GM19467 (cell line): ENCODE measurements at regions not wholly inside any gene's neighbourhood (a gene's known extent, or its start where the extent isn't known, plus 50 kb on each side); places are given as distances from the start of the nearest gene placed in this dataset.

Source experiments
- ATAC-seq: cut with Tn5 transposase; IDR thresholded peaks from one replicate; pipeline ENCODE4 v1.9.1; 2021; ENCODE audit warnings: mild to moderate bottlenecking, moderate library complexity; ENCODE audit not compliant: unreplicated experiment

DNA sequence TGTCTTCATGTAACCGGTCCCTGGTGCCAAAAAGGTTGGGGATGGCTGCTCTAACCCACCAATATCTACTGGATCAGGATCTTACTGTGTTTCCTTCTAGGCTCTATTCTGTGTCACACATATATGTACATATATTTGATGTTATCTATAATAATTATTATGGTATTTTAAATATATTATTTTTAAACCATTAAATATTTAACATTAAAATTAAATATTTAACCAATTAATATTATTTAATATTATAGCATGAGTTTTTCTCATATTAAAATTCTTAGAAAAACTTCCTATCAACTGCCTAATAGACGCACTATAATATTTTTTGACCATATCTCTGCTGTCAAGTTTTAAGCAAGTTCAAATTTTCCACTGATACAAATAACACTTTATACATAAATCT, 196.9 kb upstream of the PLET1 start:
- no peak for ATAC-seq

DNA sequence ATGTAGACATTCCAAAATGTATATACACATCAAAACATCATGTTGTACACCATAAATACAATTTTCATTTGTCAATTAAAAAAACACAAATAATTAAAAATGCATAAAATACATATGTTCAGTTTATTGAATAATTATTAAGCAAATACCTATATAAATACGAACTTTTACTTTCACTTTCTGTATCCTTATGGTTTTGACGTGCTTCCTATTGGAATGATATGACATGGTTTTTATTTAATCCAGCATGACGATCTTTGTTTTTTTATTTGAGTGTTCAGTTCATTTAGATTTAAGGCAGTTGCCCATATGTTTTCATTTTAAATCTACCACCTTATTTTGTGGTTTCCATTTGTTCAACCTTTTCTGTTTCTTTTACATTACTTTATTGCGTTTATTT, 198.3 kb upstream of the PLET1 start:
- ATAC-seq = no peak

DNA sequence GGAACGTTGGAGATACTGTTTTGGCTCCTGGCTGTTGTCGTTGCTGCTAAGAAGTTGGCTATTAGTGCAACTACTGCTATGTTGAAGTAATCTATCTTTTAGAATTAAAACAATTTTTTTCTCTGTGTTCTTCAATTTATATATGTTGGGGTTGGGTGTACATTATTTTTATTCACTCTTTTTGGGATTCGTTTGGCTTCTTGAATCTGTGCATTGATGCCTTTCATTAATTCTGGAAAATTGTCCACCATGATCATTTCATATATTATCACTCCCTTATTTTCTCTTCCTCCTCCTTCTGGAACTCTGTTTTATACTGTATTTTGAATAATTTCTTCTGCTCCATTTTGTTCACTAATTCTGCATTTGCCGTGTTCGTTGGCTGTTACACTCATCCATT, 199.5 kb upstream of the PLET1 start:
- no peak for ATAC-seq

DNA sequence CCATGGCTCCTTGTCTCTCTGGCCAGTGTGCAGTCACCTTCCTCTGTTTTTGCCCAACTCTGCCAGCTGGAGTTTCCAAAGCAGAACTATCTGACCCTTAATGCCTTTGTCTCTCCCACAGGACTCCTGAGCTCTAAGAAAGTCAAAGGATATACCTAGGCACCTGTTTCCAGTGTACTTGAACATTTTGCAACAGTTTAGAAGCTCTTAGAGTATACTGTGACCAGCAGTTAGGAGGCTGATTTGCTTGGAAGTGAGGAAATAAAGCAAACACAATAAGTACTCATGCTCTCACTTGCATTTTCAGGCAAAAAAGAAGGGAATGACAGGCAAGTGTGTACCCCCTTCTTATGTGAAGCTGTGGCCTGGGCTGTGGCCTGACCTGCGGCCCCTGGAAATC, 204.3 kb upstream of the PLET1 start:
- ATAC-seq = no peak

DNA sequence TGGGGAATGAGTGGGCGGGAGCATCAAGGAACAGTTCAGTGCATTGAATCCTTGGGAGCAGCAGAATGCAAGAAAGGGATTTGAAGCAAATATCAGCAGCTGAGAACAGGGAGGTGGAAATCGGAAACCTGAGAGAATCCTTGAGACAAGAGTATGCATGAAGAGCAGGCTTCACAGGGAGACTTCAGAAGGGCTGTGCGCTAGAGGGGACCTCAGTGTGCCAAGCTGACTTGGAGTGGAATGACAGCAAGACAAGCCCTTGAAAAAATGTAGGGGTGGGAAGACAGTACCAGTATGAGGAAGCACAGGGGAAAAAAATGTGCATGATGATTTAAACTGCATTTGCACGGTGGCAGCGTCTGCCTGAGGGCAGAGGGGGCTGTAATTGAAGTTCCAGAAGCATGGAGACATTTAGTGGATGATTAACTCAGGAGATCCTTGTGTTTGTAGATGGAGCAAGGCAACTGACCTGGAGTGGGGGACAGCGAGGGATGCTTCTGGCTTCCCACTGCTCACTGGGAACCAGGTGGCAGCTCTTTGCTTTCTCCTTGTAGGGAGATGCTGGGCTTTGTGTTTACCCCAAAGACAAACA, 204.9 kb upstream of the PLET1 start:
- no peak for ATAC-seq

- no peak for ATAC-seq
Measured at GRCh38 chr11:112467721-112468120, 207.1 kb upstream of the PLET1 start.

DNA sequence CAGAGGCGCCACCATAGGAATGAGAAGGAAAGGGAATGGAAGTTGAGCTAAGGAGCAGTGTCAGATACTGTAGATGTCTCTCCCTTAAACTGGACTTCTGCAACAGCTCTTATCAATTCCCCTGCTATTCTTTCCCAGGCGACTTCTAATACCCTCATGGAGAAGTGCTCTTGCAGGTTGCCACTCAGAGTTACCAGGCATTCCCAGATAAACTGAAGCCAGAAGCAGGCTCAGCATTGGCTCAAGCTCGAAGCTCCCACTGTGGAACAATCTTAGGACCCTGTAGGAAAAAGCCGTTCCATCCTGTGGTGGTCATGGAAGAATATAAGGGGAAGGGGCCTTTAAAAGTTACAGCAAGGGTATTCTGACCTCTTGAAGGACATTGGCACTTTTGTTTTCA, 208.7 kb upstream of the PLET1 start:
- no peak for ATAC-seq

- ATAC-seq = no peak
Measured at GRCh38 chr11:112470355-112470754, 209.7 kb upstream of the PLET1 start.

DNA sequence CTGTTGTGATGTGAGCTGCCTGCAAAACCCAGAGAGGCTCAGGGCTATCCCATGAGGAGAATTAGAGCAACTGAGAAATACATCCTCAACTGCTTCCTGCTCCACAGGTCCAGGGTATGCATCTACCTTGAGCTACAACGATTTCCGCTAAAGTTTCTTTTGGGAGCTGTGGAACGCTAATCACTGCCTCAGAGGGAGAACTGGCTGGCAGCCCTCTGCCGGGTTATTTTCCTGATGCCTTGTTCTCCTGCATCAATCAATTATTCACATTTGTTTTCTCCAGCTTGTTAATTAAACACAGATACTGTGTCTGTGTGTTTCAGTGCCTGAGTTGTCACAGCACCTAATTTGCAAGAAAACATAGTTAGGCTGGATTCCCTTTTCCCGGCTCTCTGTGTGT, 211.1 kb upstream of the PLET1 start:
- no peak for ATAC-seq

- no peak for ATAC-seq
Measured at GRCh38 chr11:112477152-112477551, 216.5 kb upstream of the PLET1 start.

DNA sequence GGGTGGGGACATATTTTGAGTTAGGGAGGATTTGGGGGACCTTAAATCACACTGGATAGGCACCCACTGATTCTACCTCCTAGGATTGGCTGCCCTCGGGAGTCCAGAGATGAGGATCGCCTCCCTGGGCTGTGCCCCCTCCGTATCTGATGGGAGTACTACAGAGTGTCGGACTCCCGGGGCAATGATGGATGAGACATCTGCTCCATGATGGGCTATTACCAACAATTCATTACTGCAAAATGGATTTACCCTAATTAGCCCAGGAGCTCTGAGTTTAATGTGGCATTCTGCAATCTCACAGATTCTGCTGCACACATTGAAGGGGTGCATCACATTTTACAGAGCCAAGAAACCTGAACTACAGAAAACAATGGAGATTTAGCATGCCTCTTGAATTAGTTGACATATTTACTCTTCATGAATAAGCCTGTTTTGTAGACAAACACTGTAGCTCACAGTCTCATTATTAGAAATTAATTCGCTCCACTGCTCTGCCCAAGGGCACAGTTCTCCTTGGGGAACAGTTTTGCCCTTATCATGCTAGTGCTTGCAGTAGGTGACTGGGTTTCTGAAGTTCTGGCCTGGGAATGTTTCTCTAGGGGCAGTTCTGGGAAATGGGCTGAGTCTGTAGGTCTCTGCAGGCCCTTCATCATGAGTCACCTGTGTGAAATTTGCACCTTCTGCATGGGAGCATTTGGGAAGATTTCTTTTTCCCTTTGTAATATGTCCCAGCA, 217.1 kb upstream of the PLET1 start:
- ATAC-seq = no peak

DNA sequence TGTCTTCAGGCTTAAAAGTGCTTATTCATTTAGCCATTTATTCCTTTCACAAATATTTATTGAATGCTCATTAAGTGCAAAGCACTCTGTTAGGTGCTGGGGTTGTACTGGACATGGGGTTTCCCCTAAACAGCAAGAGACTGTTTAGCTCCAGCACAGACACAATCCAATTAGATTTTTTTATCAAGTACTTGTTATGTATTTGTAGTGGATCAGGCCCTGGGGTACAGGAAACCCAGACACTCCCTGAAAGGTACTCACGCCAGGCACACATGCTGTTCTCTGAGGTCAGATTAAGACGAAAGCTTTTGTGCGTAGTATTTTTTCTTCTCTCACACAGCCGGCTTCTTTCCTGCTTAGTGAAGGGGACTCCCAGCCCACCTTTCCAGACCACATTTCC, 218.1 kb upstream of the PLET1 start:
- ATAC-seq = no peak

- no peak for ATAC-seq
Measured at GRCh38 chr11:112481431-112481830, 220.8 kb upstream of the PLET1 start.

DNA sequence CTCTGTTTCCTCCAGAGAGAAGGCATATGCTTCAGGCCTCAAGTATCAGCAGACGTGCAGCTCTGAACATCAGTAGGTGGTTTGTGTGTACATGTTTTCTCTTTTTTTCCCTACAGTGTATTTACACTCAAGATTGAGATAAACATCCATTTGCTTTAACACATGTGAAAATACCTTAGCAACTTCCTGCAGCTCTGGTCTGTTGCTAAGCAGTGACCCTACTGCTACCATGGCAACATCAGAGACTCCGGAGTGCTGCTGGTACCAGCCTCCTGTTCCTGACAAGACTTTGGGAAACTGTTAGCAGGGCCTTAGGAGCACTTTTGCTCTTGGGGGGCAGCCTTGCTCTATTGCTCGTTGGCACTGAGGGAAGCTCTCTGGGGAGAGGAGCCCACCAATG, 221.2 kb upstream of the PLET1 start:
- ATAC-seq = no peak

DNA sequence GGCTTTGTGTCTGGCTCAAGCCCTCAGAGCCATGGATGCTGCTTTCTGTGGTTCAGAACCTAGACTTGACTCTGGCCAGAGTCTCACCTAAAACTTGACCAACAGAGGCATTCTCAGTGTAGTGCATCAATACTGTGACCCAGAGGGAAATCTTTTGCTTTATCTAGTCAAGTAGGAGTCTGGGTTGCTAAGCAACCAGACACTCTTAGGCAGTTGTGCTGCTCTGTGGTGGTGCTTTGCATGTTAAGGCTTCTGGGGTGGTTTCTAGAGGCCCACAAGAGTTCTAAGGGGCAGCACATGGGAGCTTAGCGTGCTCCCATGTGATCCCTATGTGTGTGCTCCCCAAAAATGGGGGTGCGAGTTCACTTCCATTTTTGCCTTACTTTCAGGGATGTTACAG, 224.6 kb upstream of the PLET1 start:
- no peak for ATAC-seq

DNA sequence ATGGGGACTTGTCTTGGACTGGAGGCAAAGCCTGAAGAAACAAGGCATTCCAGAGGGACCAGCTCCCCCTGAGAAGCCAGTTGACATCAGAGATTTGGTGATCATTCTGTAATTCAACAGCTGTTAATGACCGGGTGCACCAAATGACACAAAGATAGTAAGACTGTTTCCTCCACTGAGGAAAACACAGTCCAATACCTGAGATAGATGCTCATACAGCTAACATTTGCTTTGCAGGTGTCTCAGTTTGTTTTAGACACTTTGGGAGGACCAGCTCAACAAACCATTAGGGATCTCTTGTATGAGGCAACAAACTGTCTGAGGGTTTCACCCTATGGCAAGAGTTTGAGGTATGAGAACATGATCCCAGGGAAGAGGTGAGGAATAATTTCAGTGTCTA, 237.2 kb upstream of the PLET1 start:
- ATAC-seq = no peak

DNA sequence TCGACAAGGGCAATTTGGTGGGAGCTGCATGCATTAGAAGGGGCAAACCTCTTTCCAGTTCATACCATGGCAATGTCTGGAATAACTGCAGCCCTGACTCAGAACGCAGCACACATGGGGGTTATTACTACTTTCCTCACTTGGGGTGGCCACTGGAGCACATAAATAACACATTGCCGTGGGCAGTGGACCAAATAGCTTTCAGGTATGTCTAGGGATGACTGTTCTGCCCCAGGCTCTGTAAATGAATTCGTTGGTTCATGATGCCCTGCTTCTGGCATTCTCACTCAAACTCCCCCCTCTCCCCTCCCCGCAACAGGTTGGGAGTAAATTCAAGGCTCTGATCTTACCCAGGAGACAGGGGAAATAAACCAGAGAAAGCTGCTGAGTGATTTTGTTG, 238.0 kb upstream of the PLET1 start:
- no peak for ATAC-seq

GRCh38 chr11:112499153-112499880, 238.7 kb upstream of the PLET1 start:
- ATAC-seq = no peak

GRCh38 chr11:112499881-112500204, 239.2 kb upstream of the PLET1 start:
- ATAC-seq = no peak

DNA sequence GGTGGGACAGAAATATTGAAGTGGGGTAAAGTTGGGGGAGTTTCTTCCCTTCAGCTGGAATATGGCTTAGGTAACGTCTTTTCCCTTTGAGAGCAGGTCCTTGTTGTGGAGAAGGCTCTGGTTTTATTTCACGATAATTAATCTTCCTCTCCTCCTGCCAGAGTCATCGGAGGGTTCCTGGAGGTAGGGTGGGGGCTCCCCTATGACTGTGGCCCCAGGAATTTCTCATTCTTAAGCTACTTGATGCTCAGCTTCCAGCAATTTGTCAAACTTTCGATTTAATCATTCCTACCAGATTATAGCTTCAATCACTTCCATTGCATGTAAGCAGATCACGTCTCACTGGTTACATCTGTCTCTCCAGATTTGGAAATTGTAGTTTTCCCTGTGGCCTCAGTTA, 242.8 kb upstream of the PLET1 start:
- ATAC-seq = no peak

DNA sequence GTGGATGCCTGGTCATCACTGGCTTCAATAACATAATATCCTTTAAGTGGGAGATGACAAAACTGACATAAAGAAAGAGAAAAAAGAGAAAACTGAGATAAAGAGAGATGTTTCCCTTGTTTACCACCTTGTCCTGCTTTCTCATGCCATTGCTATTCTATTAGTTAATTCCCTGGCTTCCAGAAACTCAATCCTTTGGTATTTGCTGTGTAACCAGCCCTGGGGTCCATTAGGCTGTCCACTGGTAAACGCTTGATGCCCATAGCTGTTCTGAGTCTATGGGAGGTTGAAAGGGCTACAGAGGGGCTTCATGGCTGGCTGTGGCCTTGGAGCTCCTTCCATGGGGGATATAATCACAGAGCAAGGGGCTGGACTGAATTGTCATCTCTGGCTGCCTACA, 243.4 kb upstream of the PLET1 start:
- no peak for ATAC-seq

DNA sequence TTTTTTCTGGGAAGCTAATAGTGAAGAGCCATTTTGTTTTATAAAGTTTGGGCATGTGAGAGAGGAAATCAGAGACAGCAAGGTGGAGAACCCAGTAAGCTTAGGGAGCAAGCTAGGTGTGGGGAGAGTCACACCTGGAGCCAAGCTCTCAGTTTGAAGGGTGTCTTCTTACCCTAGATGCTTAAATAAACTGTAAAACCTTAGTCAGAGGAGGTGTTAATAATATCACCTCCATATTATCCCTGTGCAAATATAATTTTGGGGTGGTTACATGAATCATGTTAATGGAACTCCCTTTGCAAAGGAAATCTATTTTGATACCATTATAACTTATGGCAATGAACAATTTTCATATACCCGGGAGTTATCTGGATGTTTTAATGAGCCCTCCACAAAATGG, 246.2 kb upstream of the PLET1 start:
- ATAC-seq = no peak

GRCh38 chr11:112507281-112507680, 246.6 kb upstream of the PLET1 start:
- ATAC-seq = no peak
